Epithelial cell of prostate (primary cell): ENCODE measurements at regions not wholly inside any gene's neighbourhood (a gene's known extent, or its start where the extent isn't known, plus 50 kb on each side); places are given as distances from the start of the nearest gene placed in this dataset.

Source experiments
- DNase-seq: peaks from one replicate; pipeline ENCODE4 v3.0.0-alpha.2; 2011; ENCODE audit warnings: low read depth, low spot score
- H3K27ac ChIP-seq: fragments of 450-650 bp; 2 replicates; pipeline ENCODE4 v1.5.1; 2017; ENCODE audit warnings: mild to moderate bottlenecking

DNA sequence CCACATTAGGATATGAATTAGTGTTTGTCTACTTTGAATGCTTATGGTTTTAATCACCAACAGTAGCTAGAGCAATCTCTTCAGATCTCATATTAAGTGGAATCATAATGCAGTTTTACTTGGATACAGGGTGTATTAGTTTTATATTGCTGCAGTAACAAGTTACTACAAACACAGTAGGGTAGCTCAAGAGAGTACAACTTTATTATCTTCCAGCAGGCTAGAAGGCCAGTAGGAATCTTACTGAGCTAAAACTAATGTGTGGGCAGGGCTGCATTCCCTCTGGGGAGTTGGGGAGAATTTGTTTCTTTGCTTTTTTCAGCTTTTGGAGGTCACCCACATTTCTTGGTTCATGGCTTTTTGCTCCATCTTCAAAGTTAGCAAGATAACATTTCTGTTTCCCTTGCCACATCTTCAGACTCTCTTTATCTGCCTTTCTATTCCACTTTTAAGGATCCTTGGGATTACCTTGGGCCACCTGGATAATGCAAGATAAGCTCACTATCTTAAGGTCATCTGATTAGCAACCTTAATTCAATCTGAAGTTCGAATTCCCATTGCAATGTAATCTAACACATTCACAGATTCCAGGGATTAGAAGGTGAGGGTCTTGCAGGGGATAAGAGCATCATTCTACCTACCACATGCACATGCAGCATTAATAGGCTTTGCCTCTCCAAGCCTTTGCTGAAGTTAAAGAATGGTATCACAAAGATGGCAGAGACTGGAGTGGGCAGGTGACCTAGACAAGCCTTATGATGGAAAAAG lies 134.1 kb upstream of the SLC10A2 start:
- no peak for DNase-seq
- H3K27ac ChIP-seq, result no peak overlapping the region

DNA sequence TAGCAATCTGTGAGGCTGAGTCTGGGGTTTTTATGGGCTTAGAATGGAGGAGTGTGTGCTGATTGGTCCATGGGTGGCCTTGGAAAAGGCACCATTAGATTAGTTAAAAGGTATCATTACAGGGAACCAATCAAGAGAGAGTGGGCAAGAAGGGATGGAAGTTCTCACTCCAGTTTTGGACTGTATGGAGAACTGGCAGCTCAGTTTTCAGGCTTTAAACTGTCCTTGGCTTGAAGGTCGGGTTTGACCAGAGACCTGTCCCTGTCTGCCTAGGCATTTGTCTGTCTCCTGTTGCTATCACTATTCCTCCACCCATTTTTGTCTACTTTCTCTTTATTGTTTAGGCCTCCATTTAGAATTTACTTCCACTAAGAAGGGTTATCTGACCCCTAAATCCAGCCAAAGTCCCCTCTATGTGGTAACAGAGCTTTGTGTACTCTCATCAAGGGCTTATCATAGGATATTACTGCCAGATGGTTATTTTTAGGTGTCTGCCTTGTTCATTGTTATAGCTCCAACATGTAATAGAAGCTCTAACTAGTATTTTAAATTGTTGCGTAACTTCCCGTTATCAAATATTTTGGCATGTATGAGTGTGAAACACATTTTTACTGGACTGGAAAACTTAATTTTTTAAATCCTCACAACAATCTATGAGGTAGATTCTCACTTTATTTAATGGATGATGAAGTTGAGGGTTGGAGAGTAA lies 133.3 kb upstream of the SLC10A2 start:
- no peak overlapping the region for H3K27ac ChIP-seq
- no peak for DNase-seq

DNA sequence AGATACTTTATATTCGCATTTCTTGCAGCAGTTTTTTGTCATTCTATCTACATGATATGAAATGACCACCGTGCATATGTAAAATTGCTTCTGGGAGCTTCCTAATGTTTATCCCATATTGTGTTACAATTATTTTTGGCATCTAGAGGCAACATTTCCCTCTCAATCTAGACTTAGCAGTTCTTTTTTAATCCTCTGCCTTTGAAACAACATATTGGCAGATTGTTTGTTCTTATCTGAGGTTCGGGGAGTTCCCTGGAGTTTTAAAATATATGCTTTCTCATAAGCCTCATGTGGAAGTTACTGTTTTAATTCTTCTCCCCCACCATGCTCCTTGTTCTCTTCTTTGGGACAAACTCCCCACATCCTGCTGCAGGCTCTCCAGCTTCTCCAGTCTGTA lies 130.1 kb upstream of the SLC10A2 start:
- H3K27ac ChIP-seq, result no peak overlapping the region

DNA sequence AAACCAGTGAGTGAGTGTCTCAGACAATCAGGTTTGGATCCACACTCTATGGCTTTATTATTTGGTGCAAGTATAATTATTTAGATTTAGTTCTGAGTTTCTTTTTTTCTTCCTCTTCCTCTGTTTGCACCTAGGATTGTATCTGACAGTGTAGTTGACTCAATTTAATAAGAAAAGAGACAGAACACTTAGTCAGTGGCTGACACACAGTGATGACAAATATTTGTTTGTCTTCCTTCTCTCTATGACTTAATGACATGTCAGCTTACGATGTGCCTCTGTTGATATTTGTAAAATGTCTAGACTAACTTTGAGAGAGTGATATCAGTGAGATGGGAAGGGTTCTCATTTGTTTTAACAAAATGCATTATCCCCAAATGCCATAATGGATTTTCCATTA lies 129.5 kb upstream of the SLC10A2 start:
- no peak overlapping the region for H3K27ac ChIP-seq
- DNase-seq, result peak; percentile 26

More for the DNA sequence above, 130.1 kb upstream of the SLC10A2 start:
- no peak for DNase-seq

DNA sequence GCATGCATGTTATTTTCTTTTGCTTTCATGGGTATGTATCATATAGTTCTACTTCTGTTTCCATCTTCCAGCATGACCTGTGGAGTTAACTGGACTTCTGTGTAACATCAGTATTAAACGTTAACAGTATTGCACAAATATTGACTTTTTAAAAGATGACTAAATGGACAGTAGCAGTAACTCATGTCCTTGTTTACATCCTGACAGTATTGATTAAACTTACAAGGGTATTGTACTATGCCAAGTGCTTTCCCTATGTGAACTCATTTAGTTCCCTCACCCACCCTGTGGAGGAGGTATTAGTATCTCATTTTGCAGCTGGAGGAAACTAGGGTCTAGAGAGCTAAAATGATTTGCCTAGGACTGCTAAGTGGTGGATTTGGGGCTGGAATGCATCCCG lies 128.7 kb upstream of the SLC10A2 start:
- no peak overlapping the region for H3K27ac ChIP-seq
- no peak for DNase-seq

DNA sequence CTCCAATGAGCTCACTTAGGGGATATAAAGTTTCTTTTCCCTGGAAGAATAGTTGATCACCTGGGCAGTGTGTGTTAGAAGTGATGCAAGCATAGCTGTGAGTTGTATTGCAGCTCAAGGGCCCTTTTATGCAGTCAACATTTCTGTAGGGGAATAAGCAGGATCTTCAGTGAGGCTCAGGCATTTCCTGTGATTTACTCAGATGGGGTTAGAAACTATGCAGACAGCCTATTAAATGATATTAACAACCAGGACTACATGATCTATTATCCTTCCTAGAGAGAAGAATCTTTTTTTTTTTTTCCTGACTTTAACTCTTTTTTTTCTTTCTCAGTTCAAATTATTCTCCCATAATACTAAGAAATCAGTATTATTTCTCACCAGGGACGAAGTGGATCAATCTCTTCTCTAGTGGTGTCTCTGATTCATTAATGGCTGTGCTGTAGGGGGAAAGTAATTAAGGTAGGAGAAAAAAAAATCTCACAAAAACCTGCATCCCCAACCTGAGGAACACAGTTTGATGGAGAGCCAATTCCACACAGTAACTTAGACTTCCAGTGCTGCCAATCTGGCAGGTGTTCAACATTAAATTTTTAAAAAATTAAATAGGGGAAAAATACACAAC lies 126.4 kb upstream of the SLC10A2 start:
- no peak for DNase-seq
- no peak overlapping the region for H3K27ac ChIP-seq

DNA sequence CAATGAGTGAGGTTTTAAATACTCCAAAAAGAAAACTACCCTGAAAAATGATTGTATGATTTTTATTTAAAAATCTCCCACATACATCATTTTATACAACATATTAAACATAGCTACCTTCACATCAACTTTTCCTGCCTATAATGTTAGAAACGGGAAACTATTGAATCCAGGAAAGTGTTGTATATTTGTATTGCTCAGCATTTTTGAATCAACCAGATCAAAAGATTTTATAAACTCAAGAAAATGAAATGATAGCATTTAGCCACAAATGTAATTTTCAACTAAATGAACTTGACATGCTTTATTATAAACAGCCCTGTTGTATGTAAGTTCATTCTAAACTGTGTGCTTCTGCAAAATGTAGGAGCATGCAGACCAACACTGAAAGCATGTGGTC lies 124.6 kb upstream of the SLC10A2 start:
- H3K27ac ChIP-seq, result no peak overlapping the region

DNA sequence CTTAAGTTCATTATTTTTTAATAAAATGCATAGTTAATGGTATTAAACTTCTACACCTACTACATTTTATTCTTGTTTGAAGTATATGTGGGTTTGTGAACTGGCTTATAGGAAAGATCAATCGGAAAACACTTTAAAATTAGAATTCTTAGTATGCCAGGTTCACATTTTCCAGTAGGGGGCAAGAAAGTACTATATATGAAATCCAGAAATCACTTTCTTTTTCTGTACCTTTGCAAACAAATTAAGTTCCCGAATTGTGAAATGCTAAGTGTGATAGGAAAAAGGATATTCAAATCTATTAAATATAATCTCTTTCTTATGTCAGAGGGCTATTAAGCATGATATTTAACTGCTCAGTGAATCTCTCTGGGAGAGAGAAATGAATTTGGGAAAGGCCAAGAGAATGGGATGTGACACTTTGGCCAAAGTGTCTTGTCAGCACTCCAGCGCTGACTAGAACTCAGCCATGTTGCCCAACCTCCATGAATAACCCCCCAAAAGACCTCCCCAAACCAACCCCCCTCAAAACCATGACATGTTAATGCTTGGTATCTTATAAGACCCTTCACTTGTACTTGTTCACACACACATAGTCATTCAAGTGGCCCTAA lies 122.6 kb upstream of the SLC10A2 start:
- DNase-seq, result no peak
- H3K27ac ChIP-seq, result no peak overlapping the region

More for the DNA sequence above, 124.6 kb upstream of the SLC10A2 start:
- DNase-seq, result no peak

DNA sequence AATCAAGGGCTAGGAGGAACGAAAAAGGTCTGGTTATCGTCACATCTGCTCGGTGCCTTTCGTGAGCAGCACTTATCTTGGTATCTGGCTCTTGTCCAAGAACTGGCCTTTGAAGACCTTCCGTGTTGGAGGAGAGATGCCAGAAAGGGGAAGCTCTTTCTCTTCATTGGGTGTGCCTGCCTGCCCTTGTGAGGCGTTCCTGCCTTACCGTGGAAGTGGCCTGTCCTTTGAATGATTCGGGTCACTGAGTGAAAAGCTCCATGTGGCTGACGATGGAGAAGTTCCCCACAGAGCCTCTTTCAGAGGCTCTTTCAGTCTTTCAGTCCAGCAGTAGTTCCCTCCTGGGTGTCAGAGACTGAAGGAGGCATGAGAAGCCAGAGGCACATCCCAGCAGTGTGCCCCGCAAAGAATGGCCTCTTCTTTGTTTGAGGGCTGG lies 121.5 kb upstream of the SLC10A2 start:
- H3K27ac ChIP-seq, result no peak overlapping the region
- DNase-seq, result no peak

DNA sequence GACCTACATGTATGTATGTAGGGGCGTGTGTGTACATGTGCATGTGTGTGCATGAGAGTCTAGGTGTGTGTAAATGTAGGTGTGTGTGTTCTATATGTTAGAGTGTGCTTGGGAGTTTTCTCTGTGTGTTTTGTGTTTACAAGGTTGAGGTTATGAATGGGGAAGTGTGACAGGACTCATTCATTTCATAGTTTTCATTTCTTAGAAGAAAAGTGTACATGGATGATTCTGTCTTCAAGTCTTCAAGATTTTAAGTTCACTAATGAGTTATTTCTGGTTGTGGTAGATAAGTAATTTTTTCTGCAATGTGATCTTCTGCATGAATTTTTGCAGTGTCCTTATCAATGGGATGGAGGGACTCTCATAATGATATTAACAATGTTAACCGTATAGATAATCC lies 118.2 kb upstream of the SLC10A2 start:
- no peak overlapping the region for H3K27ac ChIP-seq
- no peak for DNase-seq

DNA sequence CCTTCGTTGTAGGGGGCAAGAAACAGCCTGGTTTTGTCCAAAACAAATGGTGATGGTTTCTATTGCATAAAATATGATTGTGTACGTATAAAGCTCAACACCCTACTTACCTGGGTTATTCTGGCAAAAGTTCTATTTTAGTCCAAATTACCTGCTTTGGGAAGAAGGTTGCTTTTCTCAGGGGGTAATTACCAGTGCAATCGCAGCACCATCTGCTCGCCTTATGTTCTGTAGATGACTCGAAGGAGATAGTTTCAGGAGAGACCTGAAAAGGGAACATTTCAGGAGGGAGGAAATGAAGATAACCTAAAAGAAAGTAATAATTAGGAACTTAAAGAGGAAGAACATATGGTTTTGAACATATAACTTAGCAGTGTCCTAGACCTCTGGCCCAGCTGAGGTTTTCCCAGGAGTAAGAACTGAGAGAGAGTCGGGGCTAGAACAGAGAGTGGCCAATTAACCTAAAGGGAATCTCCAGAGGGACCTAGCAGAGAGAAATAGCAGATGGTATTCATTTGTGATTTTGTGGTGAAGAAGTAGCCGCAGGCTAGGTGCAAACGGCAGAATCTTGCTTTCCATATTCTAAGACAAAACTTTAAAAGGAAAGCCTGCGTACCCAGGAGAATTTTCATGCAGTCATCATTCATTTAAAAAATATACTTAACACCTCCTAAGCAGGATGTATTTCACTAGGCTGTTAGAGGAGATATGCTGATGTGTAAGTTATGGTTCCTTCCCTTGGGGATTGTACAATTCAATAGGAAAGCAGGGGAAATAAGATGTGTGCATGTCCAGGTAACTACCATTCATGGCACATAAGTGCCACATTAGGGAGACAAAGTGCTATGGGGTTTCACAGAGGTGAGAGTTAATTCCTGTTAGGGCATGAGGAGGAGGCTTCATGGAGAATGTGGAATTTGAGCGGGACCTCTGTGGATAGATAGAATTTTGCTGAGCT lies 113.0 kb upstream of the SLC10A2 start:
- H3K27ac ChIP-seq, result no peak overlapping the region
- DNase-seq, result no peak

DNA sequence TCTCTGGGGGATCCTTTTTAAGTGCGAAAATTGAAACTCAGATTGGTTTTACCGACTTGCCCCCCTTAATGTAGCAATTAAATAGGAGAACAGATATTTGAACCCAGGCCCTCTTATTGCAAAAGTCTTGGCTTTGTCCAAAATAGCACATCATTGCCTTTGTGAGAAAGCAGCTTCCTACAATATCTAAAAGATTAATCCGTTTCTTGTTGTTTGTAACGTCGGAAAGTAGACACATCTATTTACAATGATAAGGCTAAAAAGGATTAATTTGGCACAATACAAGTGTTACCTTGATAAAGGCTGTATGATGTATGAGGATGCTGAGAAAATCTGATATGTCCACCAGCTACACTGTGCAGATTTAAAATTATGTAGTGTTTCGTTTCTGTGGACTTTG lies 108.7 kb upstream of the SLC10A2 start:
- DNase-seq, result no peak
- H3K27ac ChIP-seq, result no peak overlapping the region

DNA sequence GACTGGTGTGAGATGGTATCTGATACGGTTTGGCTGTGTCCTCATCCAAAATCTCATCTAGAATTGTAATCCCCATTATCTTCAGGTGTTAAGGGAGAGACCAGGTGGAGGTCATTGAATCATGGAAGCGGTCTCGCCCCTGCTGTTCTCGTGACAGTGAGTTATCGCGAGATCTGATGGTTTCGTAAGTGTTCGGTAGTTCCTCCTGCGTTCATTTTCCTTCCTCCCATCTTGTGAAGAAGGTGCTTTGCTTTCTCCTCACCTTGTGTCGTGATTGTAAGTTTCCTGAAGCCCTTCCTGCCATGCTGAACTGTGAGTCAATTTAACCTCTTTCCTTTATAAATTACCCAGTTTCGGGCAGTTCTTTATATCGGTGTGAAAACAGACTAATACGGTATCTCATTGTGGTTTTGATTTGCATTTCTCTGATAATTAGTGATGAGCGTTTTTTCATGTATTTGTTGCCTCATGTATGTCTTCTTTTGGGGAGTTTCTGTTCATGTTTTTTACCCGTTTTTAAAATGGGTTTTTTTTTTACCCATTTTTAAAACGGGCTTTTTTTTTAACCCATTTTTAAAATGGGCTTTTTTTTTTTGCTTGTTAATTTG lies 102.8 kb upstream of the SLC10A2 start:
- H3K27ac ChIP-seq, result no peak overlapping the region
- DNase-seq, result no peak

DNA sequence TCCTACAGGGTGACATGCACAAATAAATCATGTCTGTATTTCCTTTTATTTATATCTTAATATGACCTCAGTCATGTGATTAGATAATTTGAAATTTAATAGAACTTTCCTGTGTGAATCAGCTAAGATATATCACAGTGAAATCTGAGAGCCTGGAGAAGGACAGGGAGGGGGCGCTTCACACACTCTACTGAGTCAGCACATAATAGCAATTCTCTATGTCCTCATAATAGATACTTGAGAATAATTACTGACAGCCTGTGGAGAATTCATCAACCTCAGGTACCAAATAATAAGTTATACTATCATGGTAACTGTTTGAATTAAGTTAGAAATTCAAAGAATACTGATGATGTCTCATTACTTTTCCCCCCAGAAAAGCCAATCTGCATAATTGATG lies 98.0 kb upstream of the SLC10A2 start:
- no peak for DNase-seq

DNA sequence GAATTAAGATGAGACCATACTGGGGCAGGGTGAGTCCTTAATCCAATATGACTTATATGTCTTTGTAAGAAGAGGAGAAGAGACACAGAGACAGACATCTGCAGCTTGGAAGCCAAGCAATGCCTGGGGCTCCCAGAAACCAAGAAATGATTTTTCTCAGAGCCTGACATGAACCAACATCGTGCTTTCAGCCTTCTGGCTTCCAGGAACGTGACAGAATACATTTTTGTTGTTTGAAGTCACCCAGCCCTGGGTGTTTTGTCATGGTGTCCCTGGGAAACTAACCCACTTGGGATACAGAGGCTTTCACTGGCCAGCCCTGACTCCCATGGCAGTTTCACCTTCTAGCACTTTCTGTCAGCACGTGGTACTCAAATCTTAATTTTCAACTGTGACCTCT lies 95.3 kb upstream of the SLC10A2 start:
- DNase-seq, result no peak
- no peak overlapping the region for H3K27ac ChIP-seq

More for the DNA sequence above, 98.0 kb upstream of the SLC10A2 start:
- no peak overlapping the region for H3K27ac ChIP-seq

DNA sequence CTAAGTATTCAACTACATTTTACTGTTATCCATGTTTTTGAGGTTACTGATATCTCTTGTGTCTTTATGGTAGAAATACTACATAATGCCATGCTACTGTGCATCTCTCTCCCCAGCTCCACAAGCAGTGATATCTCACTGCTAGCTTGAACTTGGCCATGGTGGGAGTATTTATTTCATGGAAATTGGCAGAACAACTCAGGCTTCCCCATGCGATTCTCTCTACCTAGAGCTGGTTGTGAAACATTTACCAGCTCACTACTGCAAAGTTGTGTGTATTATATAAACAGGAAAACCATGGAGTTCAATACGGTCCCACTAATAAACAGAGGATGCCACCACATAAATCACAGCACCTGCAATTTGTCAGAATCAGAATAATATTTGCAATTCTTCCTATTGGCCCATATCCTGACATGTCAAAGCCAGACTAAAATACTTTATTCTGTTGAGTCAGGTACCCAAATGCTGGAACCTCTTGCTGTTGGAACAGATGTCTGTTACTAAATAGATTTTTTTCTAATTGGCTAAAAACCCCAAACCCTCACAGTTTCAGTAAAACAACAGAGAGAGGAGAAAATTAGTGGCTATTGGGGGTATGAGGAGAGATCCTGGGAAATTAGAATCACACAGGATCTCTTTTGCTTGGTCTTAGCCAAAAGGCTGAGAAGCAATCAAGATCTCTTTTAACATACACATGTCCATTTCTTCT lies 91.4 kb upstream of the SLC10A2 start:
- no peak for DNase-seq
- H3K27ac ChIP-seq, result peak overlapping the region; percentile 42

DNA sequence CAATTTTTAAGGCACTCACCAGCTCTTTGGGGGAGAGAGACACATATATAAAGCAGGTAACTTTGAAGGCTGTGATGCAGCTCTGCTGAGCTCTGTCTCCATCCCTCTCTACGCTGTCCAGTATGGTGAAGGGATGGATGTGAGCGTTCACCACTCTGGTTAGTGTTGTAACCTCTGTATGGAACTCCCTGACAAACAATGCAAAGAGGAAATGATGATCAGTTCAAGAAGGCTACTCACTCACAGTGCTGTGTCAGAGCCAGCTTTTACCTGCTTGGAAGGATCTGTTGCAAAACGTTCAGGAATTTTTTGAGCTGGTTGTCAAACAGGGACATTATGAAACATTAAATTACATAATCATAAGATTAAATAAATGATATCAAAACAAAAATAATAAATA lies 90.8 kb upstream of the SLC10A2 start:
- DNase-seq, result peak; percentile 75
- peak overlapping the region; percentile 42 for H3K27ac ChIP-seq

DNA sequence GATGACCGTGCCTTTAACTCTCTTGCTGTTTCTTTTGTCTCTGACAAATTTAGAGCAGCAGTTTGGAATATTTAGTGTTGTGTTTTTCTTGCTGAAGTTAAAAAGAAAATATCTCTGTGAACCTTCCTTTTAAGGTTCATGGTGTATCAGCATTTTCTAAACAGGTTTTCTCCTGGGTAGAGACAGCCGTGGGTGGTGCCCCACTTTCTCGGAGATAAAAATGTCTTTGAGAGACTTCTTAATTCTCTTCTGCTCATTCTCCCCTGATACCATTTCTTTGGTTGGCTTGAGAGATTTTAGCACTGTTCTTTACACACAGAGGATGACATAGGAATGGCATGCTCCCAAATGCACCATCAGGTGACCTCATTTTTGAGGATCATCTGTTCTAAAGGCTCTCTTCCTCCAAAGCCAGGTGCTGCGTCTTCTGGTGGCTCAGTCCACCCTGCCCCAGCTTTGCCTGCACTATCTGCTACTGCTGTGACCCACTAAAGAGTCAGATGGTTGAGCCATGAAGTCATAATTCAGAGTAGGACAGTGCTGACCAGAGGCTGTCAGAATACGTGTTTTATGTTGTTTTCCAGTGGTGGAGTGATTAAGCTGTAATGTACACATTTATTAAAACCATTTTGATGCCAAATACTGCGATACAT lies 90.3 kb upstream of the SLC10A2 start:
- peak overlapping the region; percentile 42 for H3K27ac ChIP-seq
- DNase-seq, result no peak
